ENCODE measurements at regions not wholly inside any gene's neighbourhood (a gene's known extent, or its start where the extent isn't known, plus 50 kb on each side); places are given as distances from the start of the nearest gene placed in this dataset.

- no peak for DNase-seq
These were observed 80.6 kb upstream of the PAK5 start for GRCh38 chr20:9919271-9920014.

GRCh38 chr20:9918348-9918747 lies 79.5 kb upstream of the PAK5 start:
- DNase-seq = no peak

GRCh38 chr20:9916761-9917160 lies 77.9 kb upstream of the PAK5 start:
- no peak for DNase-seq

GRCh38 chr20:9912858-9913434 lies 74.1 kb upstream of the PAK5 start:
- DNase-seq = peak; percentile 37

- DNase-seq = no peak
These were observed 73.4 kb upstream of the PAK5 start for GRCh38 chr20:9912290-9912689.

- DNase-seq = no peak
These were observed 72.6 kb upstream of the PAK5 start for GRCh38 chr20:9911519-9911918.

GRCh38 chr20:9909167-9909566 lies 70.3 kb upstream of the PAK5 start:
- DNase-seq = no peak

GRCh38 chr20:9903048-9903655 lies 64.3 kb upstream of the PAK5 start:
- DNase-seq = no peak

GRCh38 chr20:9889270-9889981 lies 50.5 kb upstream of the PAK5 start:
- no peak for DNase-seq
